OCI-LY1 (cell line): ENCODE measurements at regions not wholly inside any gene's neighbourhood (a gene's known extent, or its start where the extent isn't known, plus 50 kb on each side); places are given as distances from the start of the nearest gene placed in this dataset.
"Not testable (repeated sequence)": the region's sequence is repeated elsewhere in the genome, so short reads cannot be mapped to it uniquely, and the experiment has no call there.

Source experiments
- EZH2 ChIP-seq: fragments of 200-600 bp; sonication (generic), shearing (Covaris generic); IDR thresholded peaks from 2 replicates; pipeline ENCODE4 v1.8.0; 2017; ENCODE audit warnings: borderline replicate concordance, mixed run types, mild to moderate bottlenecking, antibody characterized with exemption, low read length, moderate library complexity, mixed read lengths
- TF ChIP-seq, protein P1 (sequence below): fragments of 200-600 bp; sonication (generic), shearing (Covaris generic); IDR thresholded peaks from 2 replicates; pipeline ENCODE4 v1.5.1; 2017; ENCODE audit warnings: mild to moderate bottlenecking, antibody characterized with exemption, low read length, moderate library complexity, mixed read lengths

DNA sequence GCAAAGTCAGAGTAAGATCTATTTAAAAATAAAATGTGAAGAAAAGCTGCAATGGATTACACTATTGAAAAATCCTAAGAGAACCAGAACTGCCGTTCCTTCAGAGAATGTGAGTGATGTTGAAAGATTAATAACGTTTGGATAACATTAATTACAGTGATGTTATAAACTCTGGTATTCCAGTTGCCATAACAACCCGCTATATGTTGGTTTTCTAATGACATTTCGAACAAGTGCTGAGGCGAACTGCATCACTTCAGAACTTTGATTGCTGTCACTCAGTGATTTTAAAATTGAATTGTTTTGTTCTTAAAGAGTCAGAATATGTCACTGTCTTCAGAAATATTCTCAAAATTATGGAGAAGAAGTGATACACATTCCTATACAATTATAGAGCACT lies 89.4 kb upstream of the KIF2A start:
- TF ChIP-seq EZH2 = not testable (repeated sequence)
- TF ChIP-seq, protein P1, sequence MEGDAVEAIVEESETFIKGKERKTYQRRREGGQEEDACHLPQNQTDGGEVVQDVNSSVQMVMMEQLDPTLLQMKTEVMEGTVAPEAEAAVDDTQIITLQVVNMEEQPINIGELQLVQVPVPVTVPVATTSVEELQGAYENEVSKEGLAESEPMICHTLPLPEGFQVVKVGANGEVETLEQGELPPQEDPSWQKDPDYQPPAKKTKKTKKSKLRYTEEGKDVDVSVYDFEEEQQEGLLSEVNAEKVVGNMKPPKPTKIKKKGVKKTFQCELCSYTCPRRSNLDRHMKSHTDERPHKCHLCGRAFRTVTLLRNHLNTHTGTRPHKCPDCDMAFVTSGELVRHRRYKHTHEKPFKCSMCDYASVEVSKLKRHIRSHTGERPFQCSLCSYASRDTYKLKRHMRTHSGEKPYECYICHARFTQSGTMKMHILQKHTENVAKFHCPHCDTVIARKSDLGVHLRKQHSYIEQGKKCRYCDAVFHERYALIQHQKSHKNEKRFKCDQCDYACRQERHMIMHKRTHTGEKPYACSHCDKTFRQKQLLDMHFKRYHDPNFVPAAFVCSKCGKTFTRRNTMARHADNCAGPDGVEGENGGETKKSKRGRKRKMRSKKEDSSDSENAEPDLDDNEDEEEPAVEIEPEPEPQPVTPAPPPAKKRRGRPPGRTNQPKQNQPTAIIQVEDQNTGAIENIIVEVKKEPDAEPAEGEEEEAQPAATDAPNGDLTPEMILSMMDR = not testable (repeated sequence)
